Neural cell (in vitro differentiated cells): ENCODE measurements at regions not wholly inside any gene's neighbourhood (a gene's known extent, or its start where the extent isn't known, plus 50 kb on each side); places are given as distances from the start of the nearest gene placed in this dataset.

ENCODE experiments used
- H2AFZ ChIP-seq: fragments of 200-600, 300-800 bp; sonication (generic), shearing (Covaris generic); 2 replicates; pipeline ENCODE4 v1.6.0; 2014; ENCODE audit warnings: low read depth, mild to moderate bottlenecking, antibody characterized with exemption, low read length, moderate library complexity
- H3F3A ChIP-seq: fragments of 200-600 bp; shearing (Covaris generic); 2 replicates; pipeline ENCODE4 v1.6.1; 2016; ENCODE audit warnings: mild to moderate bottlenecking, moderate library complexity, mixed read lengths, antibody characterized with exemption, low read length; ENCODE audit not compliant: insufficient read depth, poor library complexity, severe bottlenecking
- H3K27ac ChIP-seq: fragments of 200-600, 300-800 bp; sonication (generic), shearing (Covaris generic); 2 replicates; pipeline ENCODE4 v1.5.1; 2014; ENCODE audit warnings: mild to moderate bottlenecking, low read length, moderate library complexity
- H3K27me3 ChIP-seq: fragments of 300-800, 200-600 bp; sonication (generic), shearing (Covaris generic); 2 replicates; pipeline ENCODE4 v1.6.0; 2014; ENCODE audit warnings: mild to moderate bottlenecking, low read depth, low read length, moderate library complexity; ENCODE audit not compliant: insufficient read depth
- H3K36me3 ChIP-seq: fragments of 300-800, 200-600 bp; sonication (generic), shearing (Covaris generic); 2 replicates; pipeline ENCODE4 v1.5.1; 2014; ENCODE audit warnings: mild to moderate bottlenecking, antibody characterized with exemption, low read length, moderate library complexity; ENCODE audit not compliant: insufficient read depth
- H3K4me2 ChIP-seq: fragments of 300-800, 200-600 bp; sonication (generic), shearing (Covaris generic); 2 replicates; pipeline ENCODE4 v1.6.0; 2014; ENCODE audit warnings: mild to moderate bottlenecking, low read length
- H3K4me3 ChIP-seq: fragments of 300-800, 200-600 bp; sonication (generic), shearing (Covaris generic); 2 replicates; pipeline ENCODE4 v1.5.1; 2014; ENCODE audit warnings: mild to moderate bottlenecking, low read length, moderate library complexity
- H3K79me2 ChIP-seq: fragments of 200-600 bp; shearing (Covaris generic); replicated peaks from 2 replicates; pipeline ENCODE4 v1.6.0; 2014; ENCODE audit warnings: mild to moderate bottlenecking, low read length, moderate library complexity; ENCODE audit not compliant: insufficient read depth
- H3K9ac ChIP-seq: fragments of 300-800, 200-600 bp; sonication (generic), shearing (Covaris generic); 2 replicates; pipeline ENCODE4 v1.6.1; 2016; ENCODE audit warnings: mild to moderate bottlenecking, low read length, mixed read lengths
- H3K9me2 ChIP-seq: fragments of 200-600 bp; shearing (Covaris generic); 2 replicates; pipeline ENCODE4 v1.6.1; 2016; ENCODE audit warnings: mild to moderate bottlenecking, low read length, mixed read lengths; ENCODE audit not compliant: insufficient read depth
- H3K9me3 ChIP-seq: fragments of 200-600, 300-800 bp; sonication (generic), shearing (Covaris generic); 2 replicates; pipeline ENCODE4 v1.6.1; 2016; ENCODE audit warnings: mild to moderate bottlenecking, mixed run types, low read length, moderate library complexity, mixed read lengths
- H4K20me1 ChIP-seq: fragments of 200-600 bp; shearing (Covaris generic); 2 replicates; pipeline ENCODE4 v1.6.1; 2016; ENCODE audit warnings: mild to moderate bottlenecking, mixed run types; ENCODE audit not compliant: insufficient read depth
- CTCF ChIP-seq: fragments of 450-650 bp; IDR thresholded peaks from 2 replicates; pipeline ENCODE4 v1.5.1; 2014; ENCODE audit warnings: antibody characterized with exemption, mild to moderate bottlenecking, moderate library complexity; ENCODE audit not compliant: poor library complexity, severe bottlenecking
- EP300 ChIP-seq: fragments of 450-650 bp; conservative IDR thresholded peaks from 2 replicates; pipeline ENCODE4 v1.6.1; 2014; ENCODE audit warnings: antibody characterized with exemption, mild to moderate bottlenecking, moderate library complexity; ENCODE audit not compliant: poor library complexity, severe bottlenecking
- EZH2 ChIP-seq: fragments of 200-600, 300-800 bp; shearing (Covaris generic), sonication (generic); IDR thresholded peaks from 2 replicates; pipeline ENCODE4 v1.6.1; 2014; ENCODE audit warnings: antibody characterized with exemption, low read length, borderline replicate concordance, mild to moderate bottlenecking; ENCODE audit not compliant: insufficient read depth, poor library complexity, severe bottlenecking
- MXI1 ChIP-seq: fragments of 450-650 bp; conservative IDR thresholded peaks from 2 replicates; pipeline ENCODE4 v1.6.1; 2014; ENCODE audit warnings: antibody characterized with exemption, mild to moderate bottlenecking; ENCODE audit not compliant: poor library complexity, severe bottlenecking
- POLR2AphosphoS5 ChIP-seq: IDR thresholded peaks from 2 replicates; pipeline ENCODE4 v1.6.1; 2012
- RAD21 ChIP-seq: fragments of 450-650 bp; conservative IDR thresholded peaks from 2 replicates; pipeline ENCODE4 v1.6.1; 2014; ENCODE audit warnings: antibody characterized with exemption, mild to moderate bottlenecking, moderate library complexity
- SMC3 ChIP-seq: fragments of 450-650 bp; conservative IDR thresholded peaks from 2 replicates; pipeline ENCODE4 v1.6.1; 2014; ENCODE audit warnings: antibody characterized with exemption, mild to moderate bottlenecking, moderate library complexity; ENCODE audit not compliant: poor library complexity
- TAF1 ChIP-seq: IDR thresholded peaks from 2 replicates; pipeline ENCODE4 v1.6.1; 2012; ENCODE audit warnings: low read depth
- TF ChIP-seq, protein P1 (sequence below): IDR thresholded peaks from 2 replicates; pipeline ENCODE4 v1.6.1; 2012; ENCODE audit warnings: borderline replicate concordance

- H3K4me2 ChIP-seq = no peak overlapping the region
These were observed 106.0 kb downstream of the PALM2AKAP2 start for GRCh38 chr9:109886041-109886440.

GRCh38 chr9:109886617-109887016 is 106.6 kb downstream of the PALM2AKAP2 start:
- Histone ChIP-seq H3K36me3 (no peaks in the 10 kb centered on the region), H3K79me2 (no peaks in the 10 kb centered on the region), H2AFZ (no peak overlapping the region), H3K27me3 (no peaks in the 10 kb centered on the region), H3K27ac (no peak overlapping the region), H3K4me3 (no peak overlapping the region), H3K4me2 (no peak overlapping the region), H3K9me2 (no peaks in the 10 kb centered on the region), H3K9ac (no peak overlapping the region), H4K20me1 (no peaks in the 10 kb centered on the region), H3F3A (no peaks in the 10 kb centered on the region), H3K9me3 (no peaks in the 10 kb centered on the region)
- TF ChIP-seq CTCF (no peak), MXI1 (no peak), SMC3 (no peak), RAD21 (no peak), TAF1 (no peak), POLR2AphosphoS5 (no peak), EZH2 (no peak), EP300 (no peak)
- TF ChIP-seq, protein P1, sequence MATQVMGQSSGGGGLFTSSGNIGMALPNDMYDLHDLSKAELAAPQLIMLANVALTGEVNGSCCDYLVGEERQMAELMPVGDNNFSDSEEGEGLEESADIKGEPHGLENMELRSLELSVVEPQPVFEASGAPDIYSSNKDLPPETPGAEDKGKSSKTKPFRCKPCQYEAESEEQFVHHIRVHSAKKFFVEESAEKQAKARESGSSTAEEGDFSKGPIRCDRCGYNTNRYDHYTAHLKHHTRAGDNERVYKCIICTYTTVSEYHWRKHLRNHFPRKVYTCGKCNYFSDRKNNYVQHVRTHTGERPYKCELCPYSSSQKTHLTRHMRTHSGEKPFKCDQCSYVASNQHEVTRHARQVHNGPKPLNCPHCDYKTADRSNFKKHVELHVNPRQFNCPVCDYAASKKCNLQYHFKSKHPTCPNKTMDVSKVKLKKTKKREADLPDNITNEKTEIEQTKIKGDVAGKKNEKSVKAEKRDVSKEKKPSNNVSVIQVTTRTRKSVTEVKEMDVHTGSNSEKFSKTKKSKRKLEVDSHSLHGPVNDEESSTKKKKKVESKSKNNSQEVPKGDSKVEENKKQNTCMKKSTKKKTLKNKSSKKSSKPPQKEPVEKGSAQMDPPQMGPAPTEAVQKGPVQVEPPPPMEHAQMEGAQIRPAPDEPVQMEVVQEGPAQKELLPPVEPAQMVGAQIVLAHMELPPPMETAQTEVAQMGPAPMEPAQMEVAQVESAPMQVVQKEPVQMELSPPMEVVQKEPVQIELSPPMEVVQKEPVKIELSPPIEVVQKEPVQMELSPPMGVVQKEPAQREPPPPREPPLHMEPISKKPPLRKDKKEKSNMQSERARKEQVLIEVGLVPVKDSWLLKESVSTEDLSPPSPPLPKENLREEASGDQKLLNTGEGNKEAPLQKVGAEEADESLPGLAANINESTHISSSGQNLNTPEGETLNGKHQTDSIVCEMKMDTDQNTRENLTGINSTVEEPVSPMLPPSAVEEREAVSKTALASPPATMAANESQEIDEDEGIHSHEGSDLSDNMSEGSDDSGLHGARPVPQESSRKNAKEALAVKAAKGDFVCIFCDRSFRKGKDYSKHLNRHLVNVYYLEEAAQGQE = no peak

More at GRCh38 chr9:109886041-109886440, 106.0 kb downstream of the PALM2AKAP2 start:
- Histone ChIP-seq H3K36me3 (no peaks in the 10 kb centered on the region), H3K27me3 (no peaks in the 10 kb centered on the region), H2AFZ (no peak overlapping the region), H3K9me3 (no peaks in the 10 kb centered on the region), H4K20me1 (no peaks in the 10 kb centered on the region), H3K27ac (no peak overlapping the region), H3K4me3 (no peak overlapping the region), H3F3A (no peaks in the 10 kb centered on the region), H3K79me2 (no peaks in the 10 kb centered on the region), H3K9me2 (no peaks in the 10 kb centered on the region), H3K9ac (no peak overlapping the region)
- TF ChIP-seq CTCF (no peak), SMC3 (no peak), TAF1 (no peak), EP300 (no peak), RAD21 (no peak), MXI1 (no peak), POLR2AphosphoS5 (no peak), EZH2 (no peak)
- TF ChIP-seq, protein P1 = no peak
